Rectal smooth muscle tissue (tissue), 1 donor: ENCODE measurements at regions not wholly inside any gene's neighbourhood (a gene's known extent, or its start where the extent isn't known, plus 50 kb on each side); places are given as distances from the start of the nearest gene placed in this dataset.

ENCODE experiments used
- H3K27ac ChIP-seq: one replicate; pipeline ENCODE4 v1.7.0; 2013; ENCODE audit warnings: low read depth, low read length, inconsistent platforms
- H3K27me3 ChIP-seq: one replicate; pipeline ENCODE4 v1.7.0; 2013; ENCODE audit warnings: low read length; ENCODE audit not compliant: control insufficient read depth, insufficient read depth
- H3K36me3 ChIP-seq: one replicate; pipeline ENCODE4 v1.7.0; 2013; ENCODE audit warnings: low read length; ENCODE audit not compliant: control insufficient read depth, insufficient read depth
- H3K4me1 ChIP-seq: one replicate; pipeline ENCODE4 v1.7.0; 2013; ENCODE audit warnings: low read length; ENCODE audit not compliant: control insufficient read depth, insufficient read depth
- H3K4me3 ChIP-seq: one replicate; pipeline ENCODE4 v1.7.0; 2013; ENCODE audit warnings: low read length
- H3K9ac ChIP-seq: one replicate; pipeline ENCODE4 v1.7.0; 2013; ENCODE audit warnings: low read length

DNA sequence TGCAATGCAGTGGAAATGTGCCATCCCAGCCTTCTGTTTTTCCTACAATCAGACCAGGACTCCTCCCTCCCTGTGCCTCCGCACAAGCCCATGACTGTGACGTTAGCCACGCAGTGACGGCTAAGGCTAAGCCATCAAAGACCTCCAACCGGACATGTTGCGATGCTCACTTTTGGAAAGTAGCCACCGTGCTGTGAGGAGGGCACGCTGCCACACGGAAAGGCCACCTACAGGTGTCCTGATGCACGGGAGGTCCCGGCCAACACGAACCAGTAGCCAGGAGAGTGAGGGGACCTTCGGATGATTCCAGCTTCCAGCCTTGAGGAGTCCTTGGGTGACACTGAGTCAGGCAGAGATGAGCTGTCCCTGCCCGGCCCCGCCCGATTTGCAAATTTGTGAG, 53.9 kb downstream of the FOXL1 start:
- H3K27me3 ChIP-seq = no peaks in the 10 kb centered on the region
- no peaks in the 10 kb centered on the region for H3K4me1 ChIP-seq
- H3K4me3 ChIP-seq = no peak overlapping the region

DNA sequence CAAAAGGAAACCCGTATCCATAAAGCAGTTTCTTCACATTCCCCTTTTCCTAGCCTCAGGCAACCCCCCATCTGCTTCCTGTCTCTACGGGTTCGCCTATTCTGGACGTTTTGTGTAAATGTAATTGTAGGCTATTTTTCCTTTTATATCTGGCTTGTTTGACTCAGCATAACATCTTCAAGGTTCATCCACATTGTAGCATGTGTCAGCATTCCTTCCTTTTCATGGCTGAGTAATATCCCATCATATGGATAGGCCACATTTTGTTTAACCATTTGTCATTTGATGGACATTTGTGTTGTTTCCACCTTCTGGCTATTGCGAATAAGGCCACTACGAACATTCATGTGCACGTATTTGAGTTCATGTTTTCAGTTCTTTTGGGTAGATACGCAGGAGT, 54.6 kb downstream of the FOXL1 start:
- no peak overlapping the region for H3K9ac ChIP-seq
- no peaks in the 10 kb centered on the region for H3K36me3 ChIP-seq
- no peaks in the 10 kb centered on the region for H3K27me3 ChIP-seq
- no peaks in the 10 kb centered on the region for H3K4me1 ChIP-seq
- H3K4me3 ChIP-seq = no peak overlapping the region
- no peak overlapping the region for H3K27ac ChIP-seq

More for the DNA sequence above, 53.9 kb downstream of the FOXL1 start:
- H3K36me3 ChIP-seq = no peaks in the 10 kb centered on the region
- no peak overlapping the region for H3K9ac ChIP-seq
- H3K27ac ChIP-seq = no peak overlapping the region

DNA sequence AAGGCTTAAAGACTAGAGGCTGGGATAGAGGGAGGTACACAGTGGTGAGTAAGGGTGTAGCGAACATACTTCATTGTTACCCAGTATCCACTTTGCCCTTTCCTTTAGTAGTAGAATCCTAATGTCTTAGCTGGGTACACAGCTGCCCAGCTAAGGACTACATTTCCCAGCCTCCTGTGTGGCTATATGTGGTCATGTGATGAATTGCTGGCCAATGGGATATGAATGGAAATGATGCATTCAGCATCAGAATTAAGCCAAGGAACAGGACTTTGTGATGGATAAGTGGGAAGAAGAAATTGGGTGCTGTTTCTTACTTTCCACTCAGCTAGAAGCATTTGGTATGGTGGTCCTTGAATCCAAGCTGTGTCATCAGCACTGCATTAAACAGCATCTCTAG, 55.9 kb downstream of the FOXL1 start:
- Histone ChIP-seq H3K9ac (no peak overlapping the region), H3K27ac (no peak overlapping the region), H3K4me3 (no peak overlapping the region), H3K27me3 (peaks cover 4% of the 10 kb centered on the region), H3K4me1 (no peaks in the 10 kb centered on the region), H3K36me3 (no peaks in the 10 kb centered on the region)

GRCh38 chr16:86635176-86635876, 57.0 kb downstream of the FOXL1 start:
- Histone ChIP-seq H3K4me3 (no peak overlapping the region), H3K27ac (no peak overlapping the region), H3K9ac (no peak overlapping the region), H3K27me3 (peaks cover 4% of the 10 kb centered on the region), H3K36me3 (no peaks in the 10 kb centered on the region), H3K4me1 (no peaks in the 10 kb centered on the region)

GRCh38 chr16:86635926-86636325, 57.6 kb downstream of the FOXL1 start:
- H3K27me3 ChIP-seq = peaks cover 4% of the 10 kb centered on the region

DNA sequence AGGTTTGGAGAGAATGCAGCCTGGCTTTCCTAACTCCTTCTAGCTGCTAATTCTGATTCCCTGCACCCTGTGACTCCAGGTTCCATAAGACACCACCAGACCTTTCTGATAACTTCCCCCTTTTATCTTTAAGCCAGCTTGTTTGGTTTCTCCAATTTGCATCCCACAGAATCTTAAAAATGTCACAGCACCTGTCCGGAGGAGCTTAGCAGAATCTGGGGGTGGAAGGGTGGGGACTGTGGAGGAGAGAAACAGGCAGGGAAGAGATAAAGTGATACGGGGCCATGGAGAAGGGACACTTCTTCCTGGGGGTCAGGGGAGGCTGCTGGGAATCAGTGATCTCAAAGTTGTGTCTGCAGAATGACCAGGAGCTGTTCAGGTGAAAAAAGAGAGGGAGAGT, 59.4 kb downstream of the FOXL1 start:
- H3K4me1 ChIP-seq = no peaks in the 10 kb centered on the region
- H3K27ac ChIP-seq = no peak overlapping the region
- no peak overlapping the region for H3K9ac ChIP-seq
- peaks cover 4% of the 10 kb centered on the region for H3K27me3 ChIP-seq
- no peak overlapping the region for H3K4me3 ChIP-seq
- no peaks in the 10 kb centered on the region for H3K36me3 ChIP-seq

More at GRCh38 chr16:86635926-86636325, 57.6 kb downstream of the FOXL1 start:
- Histone ChIP-seq H3K9ac (no peak overlapping the region), H3K4me3 (no peak overlapping the region), H3K4me1 (no peaks in the 10 kb centered on the region), H3K27ac (no peak overlapping the region), H3K36me3 (no peaks in the 10 kb centered on the region)

- H3K36me3 ChIP-seq = no peaks in the 10 kb centered on the region
- no peak overlapping the region for H3K4me3 ChIP-seq
- no peak overlapping the region for H3K9ac ChIP-seq
- H3K27me3 ChIP-seq = peaks cover 4% of the 10 kb centered on the region
- H3K27ac ChIP-seq = no peak overlapping the region
- no peaks in the 10 kb centered on the region for H3K4me1 ChIP-seq
Observed at GRCh38 chr16:86638642-86639041, 60.3 kb downstream of the FOXL1 start.

DNA sequence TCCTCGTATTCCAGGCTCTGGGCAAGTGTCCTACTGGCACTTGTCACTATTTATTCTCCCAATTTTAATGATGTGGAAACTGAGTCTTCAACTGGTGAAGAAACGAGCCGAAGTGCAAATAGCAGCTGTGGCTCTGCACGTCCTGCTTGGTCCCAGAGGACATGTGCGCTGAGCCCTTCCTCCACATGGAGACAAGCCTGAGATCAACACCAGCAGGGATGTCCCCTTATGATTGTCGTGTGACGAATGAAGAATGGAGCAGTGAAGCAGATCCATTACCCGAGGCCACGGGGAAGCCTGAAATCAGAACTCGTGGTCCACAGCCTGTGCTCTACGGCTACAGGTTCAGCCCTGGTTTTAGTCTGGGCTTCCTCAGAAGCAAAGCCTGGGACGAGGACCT, 61.0 kb downstream of the FOXL1 start:
- Histone ChIP-seq H3K27ac (no peak overlapping the region), H3K36me3 (no peaks in the 10 kb centered on the region), H3K9ac (no peak overlapping the region), H3K4me1 (no peaks in the 10 kb centered on the region), H3K4me3 (no peak overlapping the region), H3K27me3 (peaks cover 4% of the 10 kb centered on the region)

- Histone ChIP-seq H3K4me3 (no peak overlapping the region), H3K27me3 (peaks cover 4% of the 10 kb centered on the region), H3K9ac (no peak overlapping the region), H3K36me3 (no peaks in the 10 kb centered on the region), H3K27ac (no peak overlapping the region), H3K4me1 (no peaks in the 10 kb centered on the region)
Observed at GRCh38 chr16:86640265-86640843, 62.0 kb downstream of the FOXL1 start.

DNA sequence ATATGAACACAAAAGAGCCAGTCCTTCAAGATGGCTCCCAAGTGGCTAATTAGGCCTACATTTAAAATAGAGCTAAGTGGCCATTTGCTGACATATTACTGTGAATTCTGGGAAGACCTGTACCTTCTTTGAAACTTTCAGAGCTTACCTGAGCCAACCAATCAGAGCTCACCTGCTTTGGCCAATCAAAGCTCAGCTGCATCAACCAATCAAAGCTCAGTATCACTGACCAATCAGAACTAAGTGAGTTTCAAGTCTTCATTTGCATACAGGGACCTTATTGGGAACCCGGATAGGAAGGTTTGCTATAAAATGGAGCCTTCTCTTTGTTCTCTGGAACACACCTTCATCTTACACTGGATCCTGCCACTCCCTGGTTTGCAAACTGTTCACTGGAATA, 63.7 kb downstream of the FOXL1 start:
- H3K36me3 ChIP-seq = no peaks in the 10 kb centered on the region
- peaks cover 4% of the 10 kb centered on the region for H3K27me3 ChIP-seq
- H3K4me1 ChIP-seq = no peaks in the 10 kb centered on the region
- H3K27ac ChIP-seq = no peak overlapping the region
- H3K4me3 ChIP-seq = no peak overlapping the region
- no peak overlapping the region for H3K9ac ChIP-seq

- Histone ChIP-seq H3K36me3 (no peaks in the 10 kb centered on the region), H3K27me3 (no peaks in the 10 kb centered on the region), H3K4me1 (no peaks in the 10 kb centered on the region), H3K9ac (no peak overlapping the region), H3K4me3 (no peak overlapping the region), H3K27ac (no peak overlapping the region)
Observed at GRCh38 chr16:86643671-86644070, 65.3 kb downstream of the FOXL1 start.

DNA sequence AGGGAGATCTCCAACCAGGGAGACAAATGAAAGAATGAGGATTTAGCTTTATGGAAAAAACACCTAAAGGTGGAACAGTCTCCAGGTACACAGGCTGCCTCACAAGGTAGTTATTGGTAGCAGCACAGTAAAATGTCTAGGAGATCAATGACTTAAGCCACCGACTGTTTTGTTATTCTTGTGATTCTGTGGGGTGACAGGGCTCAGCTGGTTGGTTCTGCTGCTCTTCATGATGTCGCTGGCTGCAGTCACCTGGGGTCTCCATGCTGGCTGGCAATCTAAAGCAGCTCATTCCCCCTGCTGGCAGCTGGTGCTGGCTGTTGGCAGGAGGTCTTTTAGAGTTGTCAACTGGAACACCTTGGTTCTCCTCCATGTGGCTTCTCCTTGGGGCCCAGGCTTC, 69.2 kb downstream of the FOXL1 start:
- H3K36me3 ChIP-seq = no peaks in the 10 kb centered on the region
- H3K4me1 ChIP-seq = no peaks in the 10 kb centered on the region
- H3K4me3 ChIP-seq = no peak overlapping the region
- no peak overlapping the region for H3K9ac ChIP-seq
- no peak overlapping the region for H3K27ac ChIP-seq
- no peaks in the 10 kb centered on the region for H3K27me3 ChIP-seq

DNA sequence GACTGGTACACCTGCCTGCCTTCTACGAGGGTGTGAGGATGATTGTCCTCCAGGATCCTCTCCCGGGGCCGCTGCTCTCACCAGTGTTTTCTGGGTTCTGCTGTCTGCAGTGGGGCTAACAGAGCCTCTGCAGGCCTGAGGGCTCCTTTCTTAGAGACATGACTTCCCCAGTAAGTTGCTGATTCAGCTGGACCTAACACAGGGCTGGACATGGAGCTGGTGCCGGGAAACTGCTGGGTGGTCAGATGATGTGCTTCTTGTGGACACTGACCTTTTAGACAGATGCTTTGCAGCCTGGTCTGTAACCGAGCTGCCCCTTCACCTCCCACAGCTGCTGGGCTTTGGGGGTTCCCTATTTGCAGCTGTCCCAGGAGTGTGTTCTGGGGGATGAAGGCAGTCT, 71.5 kb downstream of the FOXL1 start:
- H3K4me3 ChIP-seq = no peak overlapping the region
- H3K27ac ChIP-seq = no peak overlapping the region
- H3K4me1 ChIP-seq = no peaks in the 10 kb centered on the region
- H3K27me3 ChIP-seq = no peaks in the 10 kb centered on the region
- no peak overlapping the region for H3K9ac ChIP-seq
- no peaks in the 10 kb centered on the region for H3K36me3 ChIP-seq
